H1 (cell line): ENCODE measurements at regions not wholly inside any gene's neighbourhood (a gene's known extent, or its start where the extent isn't known, plus 50 kb on each side); places are given as distances from the start of the nearest gene placed in this dataset.

Source experiments
- CTCF ChIA-PET: fragments of 300-600 bp; sonication (Branson Sonifier 250); formaldehyde crosslinking; loops from one replicate; lab custom pipeline; 2021; ENCODE audit not compliant: partially characterized antibody; lab: Charles Lee
- POLR2A ChIA-PET: fragments of 300-600 bp; sonication (Branson Sonifier 250); formaldehyde crosslinking; loops from one replicate; lab custom pipeline; 2021; ENCODE audit warnings: inconsistent platforms; ENCODE audit not compliant: partially characterized antibody; lab: Charles Lee
- DNase-seq, 2 experiments: peaks; one replicate each; pipeline versions ENCODE4 v3.0.0 to v3.0.0-alpha.2; 2010 to 2022; ENCODE audit warnings: low spot score in 2 of 2, low read depth in 1 of 2, mixed read lengths in 1 of 2
- FAIRE-seq: peaks from 2 replicates; lab custom pipeline; 2011; peaks lifted over from hg19 to GRCh38; lab: Jason Lieb, UNC
- H2AFZ ChIP-seq: 2 replicates; pipeline ENCODE4 v1.8.1; 2012; ENCODE audit warnings: low read length, inconsistent platforms
- H2AK5ac ChIP-seq: 2 replicates; pipeline ENCODE4 v1.6.1; 2013; ENCODE audit warnings: low read depth, low read length
- H2BK120ac ChIP-seq: replicated peaks from 2 replicates; pipeline ENCODE3; 2013; ENCODE audit warnings: low read depth, low read length, inconsistent platforms
- H2BK12ac ChIP-seq: 2 replicates; pipeline ENCODE4 v1.6.1; 2013; ENCODE audit warnings: low read depth, low read length
- H2BK15ac ChIP-seq: 2 replicates; pipeline ENCODE4 v1.6.1; 2013; ENCODE audit warnings: low read length
- H2BK20ac ChIP-seq: 2 replicates; pipeline ENCODE4 v1.6.1; 2013; ENCODE audit warnings: low read length
- H2BK5ac ChIP-seq: 2 replicates; pipeline ENCODE4 v1.6.1; 2013; ENCODE audit warnings: low read depth, low read length
- H3K14ac ChIP-seq: 2 replicates; pipeline ENCODE4 v1.6.1; 2013; ENCODE audit warnings: inconsistent platforms; ENCODE audit not compliant: insufficient read length
- H3K18ac ChIP-seq: 2 replicates; pipeline ENCODE4 v1.6.1; 2013; ENCODE audit warnings: low read length; ENCODE audit errors: extremely low read depth
- H3K23ac ChIP-seq: 2 replicates; pipeline ENCODE4 v1.6.1; 2013; ENCODE audit warnings: inconsistent platforms; ENCODE audit not compliant: insufficient read length
- H3K23me2 ChIP-seq: 2 replicates; pipeline ENCODE4 v1.6.1; 2013; ENCODE audit warnings: low read depth, low read length
- H3K27ac ChIP-seq: 2 replicates; pipeline ENCODE4 v1.6.1; 2011; ENCODE audit warnings: low read depth, low read length, inconsistent platforms
- H3K27me3 ChIP-seq, 4 experiments: replicated peaks in 1 of 4; 1 replicate in 1 of 4; 2 replicates in 3 of 4; pipeline versions ENCODE4 v1.6.1 to v1.8.1; 2011 to 2013; ENCODE audit warnings: low read length in 3 of 4, mild to moderate bottlenecking in 3 of 4, inconsistent platforms in 2 of 4, mixed read lengths in 2 of 4, moderate library complexity in 1 of 4; ENCODE audit not compliant: control insufficient read depth in 3 of 4, insufficient read depth in 3 of 4; ENCODE audit errors: extremely low read depth in 1 of 4
- H3K36me3 ChIP-seq, 4 experiments: 2 replicates each; pipeline versions ENCODE4 v1.6.1 to v1.8.1; 2011 to 2013; ENCODE audit warnings: mild to moderate bottlenecking in 4 of 4, low read length in 3 of 4, moderate library complexity in 2 of 4, control low read depth in 1 of 4, inconsistent platforms in 1 of 4; ENCODE audit not compliant: insufficient read depth in 4 of 4, control insufficient read depth in 2 of 4
- H3K4ac ChIP-seq: replicated peaks from 2 replicates; pipeline ENCODE3; 2013; ENCODE audit warnings: low read length, low read depth, mixed read lengths, inconsistent platforms; ENCODE audit not compliant: insufficient read length
- H3K4me1 ChIP-seq, 4 experiments: replicated peaks in 1 of 4; 1 replicate in 1 of 4; 2 replicates in 3 of 4; pipeline versions ENCODE4 v1.6.1 to v1.8.1; 2011 to 2013; ENCODE audit warnings: low read length in 3 of 4, inconsistent platforms in 2 of 4, mixed read lengths in 1 of 4; ENCODE audit not compliant: insufficient read depth in 4 of 4, control insufficient read depth in 3 of 4
- H3K4me2 ChIP-seq, 2 experiments: 2 replicates each; pipeline versions ENCODE4 v1.6.1 to v1.8.1; 2011 to 2013; ENCODE audit warnings: low read depth in 2 of 2, low read length in 2 of 2, control low read depth in 1 of 2, inconsistent platforms in 1 of 2, mild to moderate bottlenecking in 1 of 2; ENCODE audit not compliant: insufficient read depth in 1 of 2
- H3K4me3 ChIP-seq, 4 experiments: fragments of 200-600, 300-600 bp in 1 of 4; sonication (generic), shearing (Covaris generic), sonication (Bioruptor Twin) in 1 of 4; 2 replicates each; pipeline versions ENCODE4 v1.5.1 to v1.8.1; 2011 to 2016; ENCODE audit warnings: low read length in 4 of 4, low read depth in 3 of 4, control low read depth in 2 of 4, inconsistent platforms in 2 of 4, mild to moderate bottlenecking in 2 of 4, mixed read lengths in 1 of 4, moderate library complexity in 1 of 4; ENCODE audit not compliant: insufficient read depth in 2 of 4; ENCODE audit errors: extremely low read depth in 1 of 4
- H3K56ac ChIP-seq: replicated peaks from 2 replicates; pipeline ENCODE3; 2013; ENCODE audit warnings: low read depth, mild to moderate bottlenecking, mixed read lengths, low read length, inconsistent platforms; ENCODE audit not compliant: insufficient read length
- H3K79me1 ChIP-seq: 2 replicates; pipeline ENCODE4 v1.6.1; 2013; ENCODE audit warnings: low read depth, low read length, control low read depth
- H3K79me2 ChIP-seq, 2 experiments: 2 replicates each; pipeline versions ENCODE4 v1.6.1 to v1.8.1; 2012 to 2013; ENCODE audit warnings: low read length in 2 of 2, mild to moderate bottlenecking in 2 of 2, inconsistent platforms in 1 of 2; ENCODE audit not compliant: insufficient read depth in 2 of 2, control insufficient read depth in 1 of 2
- H3K9ac ChIP-seq, 4 experiments: replicated peaks in 1 of 4; 1 replicate in 1 of 4; 2 replicates in 3 of 4; pipeline versions ENCODE4 v1.6.1 to v1.8.1; 2011 to 2013; ENCODE audit warnings: low read depth in 3 of 4, low read length in 3 of 4, control low read depth in 2 of 4, mild to moderate bottlenecking in 2 of 4, moderate library complexity in 2 of 4, inconsistent platforms in 1 of 4; ENCODE audit errors: extremely low read depth in 1 of 4
- H3K9me3 ChIP-seq, 2 experiments: 2 replicates each; pipeline versions ENCODE4 v1.6.1 to v1.8.1; 2012 to 2013; ENCODE audit warnings: mild to moderate bottlenecking in 2 of 2, moderate library complexity in 2 of 2, control low read depth in 1 of 2, inconsistent platforms in 1 of 2, low read depth in 1 of 2, low read length in 1 of 2, mixed read lengths in 1 of 2; ENCODE audit not compliant: insufficient read depth in 2 of 2
- H4K20me1 ChIP-seq, 2 experiments: replicated peaks in 1 of 2; 2 replicates each; pipeline versions ENCODE3 to v1.8.1; 2011 to 2013; ENCODE audit warnings: inconsistent platforms in 2 of 2, low read length in 2 of 2, mild to moderate bottlenecking in 1 of 2; ENCODE audit not compliant: insufficient read depth in 2 of 2, control insufficient read depth in 1 of 2
- H4K5ac ChIP-seq: 2 replicates; pipeline ENCODE4 v1.6.1; 2013; ENCODE audit warnings: low read length, low read depth, mixed read lengths, inconsistent platforms; ENCODE audit not compliant: insufficient read length
- H4K8ac ChIP-seq: 2 replicates; pipeline ENCODE4 v1.8.0; 2013; ENCODE audit warnings: mild to moderate bottlenecking, moderate library complexity, low read length, inconsistent platforms; ENCODE audit not compliant: insufficient read depth; ENCODE audit errors: extremely low read depth
- H4K91ac ChIP-seq: replicated peaks from 2 replicates; pipeline ENCODE3; 2013; ENCODE audit warnings: low read length, mixed read lengths, inconsistent platforms; ENCODE audit not compliant: insufficient read length
- CBX8 ChIP-seq: fragments of 300-800, 300-1000 bp; sonication (generic); IDR thresholded peaks from 2 replicates; pipeline ENCODE4 v1.7.1; 2016; ENCODE audit warnings: low read depth, low read length, borderline replicate concordance
- PHF8 ChIP-seq: fragments of 200-600 bp; sonication (generic); conservative IDR thresholded peaks from 2 replicates; pipeline ENCODE4 v1.7.1; 2012; ENCODE audit warnings: low read depth, mild to moderate bottlenecking, inconsistent platforms, low read length, moderate library complexity
- POU5F1 ChIP-seq: IDR thresholded peaks from 2 replicates; pipeline ENCODE4 v1.6.1; 2011; ENCODE audit warnings: low read depth, mild to moderate bottlenecking, low read length, moderate library complexity
- SIX5 ChIP-seq: IDR thresholded peaks from 2 replicates; pipeline ENCODE4 v1.6.1; 2011; ENCODE audit warnings: mild to moderate bottlenecking, low read depth, low read length
- ZNF274 ChIP-seq: IDR thresholded peaks from 2 replicates; pipeline ENCODE4 v1.7.0; 2012; ENCODE audit warnings: low read length, borderline replicate concordance; ENCODE audit errors: extremely low read depth

DNA sequence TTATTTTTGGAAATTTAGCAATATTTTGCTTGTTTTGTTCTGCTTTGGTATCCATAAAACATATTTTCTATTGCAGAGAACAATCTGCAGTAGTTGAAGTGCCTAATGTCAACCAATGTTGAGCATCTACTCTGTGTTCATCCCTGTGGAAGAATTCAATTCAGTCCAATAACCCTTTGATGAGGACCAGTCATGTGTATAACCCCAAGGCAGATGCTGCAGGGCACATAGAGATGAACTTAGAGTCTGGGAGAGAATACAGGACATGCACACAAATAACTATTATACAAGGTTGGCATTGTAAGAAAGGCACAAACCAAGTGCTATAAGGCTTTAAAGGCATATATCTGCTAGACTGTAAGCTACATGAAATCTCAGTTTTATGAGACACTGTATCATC lies 304.7 kb downstream of the LRIG3 start:
- H2BK120ac ChIP-seq, result no peak overlapping the region
- no peak overlapping the region for H3K14ac ChIP-seq
- no peaks in the 10 kb centered on the region for H3K27me3 ChIP-seq
- no peak overlapping the region for H2AFZ ChIP-seq
- no peak overlapping the region for H3K4me2 ChIP-seq
- FAIRE-seq, result no peak
- no peak overlapping the region for H3K23ac ChIP-seq
- no peak overlapping the region for H2AK5ac ChIP-seq
- H3K36me3 ChIP-seq, result no peaks in the 10 kb centered on the region
- H3K9ac ChIP-seq, result no peak overlapping the region
- no peak for DNase-seq
- POLR2A ChIA-PET, result no interaction called here
- H3K4me3 ChIP-seq, result no peak overlapping the region
- no peaks in the 10 kb centered on the region for H3K23me2 ChIP-seq
- no peaks in the 10 kb centered on the region for H3K9me3 ChIP-seq
- no peak overlapping the region for H3K56ac ChIP-seq
- H4K91ac ChIP-seq, result no peak overlapping the region
- no peaks in the 10 kb centered on the region for H3K79me2 ChIP-seq
- H3K4ac ChIP-seq, result no peak overlapping the region
- H2BK15ac ChIP-seq, result no peak overlapping the region
- CTCF ChIA-PET, result no interaction called here
- no peaks in the 10 kb centered on the region for H4K20me1 ChIP-seq
- H3K4me1 ChIP-seq, result no peaks in the 10 kb centered on the region
- H3K18ac ChIP-seq, result no peak overlapping the region
- TF ChIP-seq CBX8 (no peak), SIX5 (no peak), ZNF274 (no peak), PHF8 (no peak), POU5F1 (no peak)
- H3K27ac ChIP-seq, result no peak overlapping the region
- H2BK20ac ChIP-seq, result no peak overlapping the region
- no peak overlapping the region for H2BK5ac ChIP-seq
- no peak overlapping the region for H4K8ac ChIP-seq
- H2BK12ac ChIP-seq, result no peak overlapping the region
- H4K5ac ChIP-seq, result no peak overlapping the region
- no peaks in the 10 kb centered on the region for H3K79me1 ChIP-seq
